ENCODE measurements at regions not wholly inside any gene's neighbourhood (a gene's known extent, or its start where the extent isn't known, plus 50 kb on each side); places are given as distances from the start of the nearest gene placed in this dataset.

GRCh38 chr6:10276106-10276505, 138.8 kb downstream of the TFAP2A start:
- H3K4me3 Mint-ChIP-seq, result no peak overlapping the region
- H3K36me3 Mint-ChIP-seq (ENCODE audit: low read depth), result no peaks in the 10 kb centered on the region
- no peak for ATAC-seq (replicated peaks)
- H3K27me3 Mint-ChIP-seq, result peaks cover 5% of the 10 kb centered on the region
- H3K9me3 Mint-ChIP-seq, result peaks cover 3% of the 10 kb centered on the region
- no peak overlapping the region for H3K27ac Mint-ChIP-seq
- no peaks in the 10 kb centered on the region for H3K4me1 Mint-ChIP-seq

DNA sequence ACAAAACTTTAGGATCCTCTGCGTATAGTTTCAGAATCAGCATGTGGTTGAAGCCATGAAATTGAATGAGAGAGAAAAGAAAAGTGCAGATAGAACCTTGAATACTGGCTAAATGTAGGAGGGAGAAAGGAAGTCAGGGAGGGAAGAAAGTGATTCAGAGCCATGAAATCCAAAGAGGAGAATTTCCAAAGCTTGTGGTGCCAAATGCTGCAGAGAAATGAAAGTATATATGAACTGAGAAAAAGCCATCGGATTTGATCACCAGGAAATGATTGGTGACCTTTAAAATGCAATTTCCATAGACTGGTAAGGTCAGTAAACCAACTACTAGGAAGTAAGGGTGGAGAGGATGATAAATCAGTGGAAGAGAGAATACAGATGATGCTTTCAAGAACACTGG, 142.3 kb downstream of the TFAP2A start:
- Mint-ChIP-seq H3K27ac (no peak overlapping the region), H3K9me3 (peaks cover 3% of the 10 kb centered on the region), H3K27me3 (peaks cover 5% of the 10 kb centered on the region), H3K36me3 (ENCODE audit: low read depth) (no peaks in the 10 kb centered on the region), H3K4me1 (no peaks in the 10 kb centered on the region), H3K4me3 (no peak overlapping the region)
- ATAC-seq (replicated peaks), result no peak

- Mint-ChIP-seq H3K4me1 (no peaks in the 10 kb centered on the region), H3K4me3 (no peak overlapping the region)
- no peak for ATAC-seq (replicated peaks)
These were observed 142.9 kb downstream of the TFAP2A start for GRCh38 chr6:10271982-10272381.

GRCh38 chr6:10269814-10270472, 144.9 kb downstream of the TFAP2A start:
- H3K27me3 Mint-ChIP-seq, result peaks cover 10% of the 10 kb centered on the region

More at GRCh38 chr6:10271982-10272381, 142.9 kb downstream of the TFAP2A start:
- Mint-ChIP-seq H3K27ac (no peak overlapping the region), H3K36me3 (ENCODE audit: low read depth) (no peaks in the 10 kb centered on the region), H3K9me3 (peaks cover 3% of the 10 kb centered on the region), H3K27me3 (peaks cover 5% of the 10 kb centered on the region)

DNA sequence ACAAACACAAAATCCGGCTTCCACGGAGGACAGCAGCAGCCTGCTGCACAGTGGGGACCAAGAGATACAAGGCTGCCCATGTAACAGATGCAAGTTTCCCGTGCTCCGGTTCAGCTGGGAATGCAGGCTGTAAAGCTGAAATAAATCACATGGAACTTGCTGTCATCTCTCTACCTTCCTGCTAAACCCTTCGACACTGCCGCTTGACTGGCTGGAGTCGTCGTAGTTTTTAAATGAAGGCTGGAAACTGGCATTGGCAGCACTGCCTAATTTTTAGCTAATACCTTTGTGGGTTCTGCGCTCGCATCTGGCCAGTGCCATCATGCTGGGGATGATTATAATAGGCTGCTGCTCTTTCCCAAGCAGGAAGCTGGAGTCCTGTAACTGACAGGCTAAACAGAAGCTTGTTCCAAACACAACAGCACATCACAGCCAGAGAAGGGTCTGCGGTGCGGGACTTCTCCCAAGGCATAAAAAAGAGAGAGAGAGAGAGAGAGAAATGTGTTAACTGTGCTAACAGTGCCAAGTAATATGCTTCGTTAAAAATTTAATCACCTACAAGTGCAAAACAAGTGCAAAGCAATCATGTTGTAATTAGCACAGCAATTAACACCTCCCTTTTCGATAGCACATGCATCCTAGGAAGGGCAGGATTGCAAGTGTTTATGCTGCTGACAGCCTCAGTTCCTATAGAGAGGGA, 146.1 kb downstream of the TFAP2A start:
- H3K9me3 Mint-ChIP-seq, result peaks cover 4% of the 10 kb centered on the region
- peaks cover 10% of the 10 kb centered on the region for H3K27me3 Mint-ChIP-seq
- H3K4me3 Mint-ChIP-seq, result no peak overlapping the region
- no peak overlapping the region for H3K27ac Mint-ChIP-seq
- no peaks in the 10 kb centered on the region for H3K36me3 Mint-ChIP-seq (ENCODE audit: low read depth)
- no peak for ATAC-seq (replicated peaks)
- H3K4me1 Mint-ChIP-seq, result no peaks in the 10 kb centered on the region

More at GRCh38 chr6:10269814-10270472, 144.9 kb downstream of the TFAP2A start:
- Mint-ChIP-seq H3K9me3 (peaks cover 5% of the 10 kb centered on the region), H3K27ac (no peak overlapping the region), H3K4me3 (no peak overlapping the region), H3K4me1 (no peaks in the 10 kb centered on the region), H3K36me3 (ENCODE audit: low read depth) (no peaks in the 10 kb centered on the region)
- ATAC-seq (replicated peaks), result no peak

- no peaks in the 10 kb centered on the region for H3K4me1 Mint-ChIP-seq
- no peak for ATAC-seq (replicated peaks)
- no peaks in the 10 kb centered on the region for H3K36me3 Mint-ChIP-seq (ENCODE audit: low read depth)
- H3K4me3 Mint-ChIP-seq, result no peak overlapping the region
- H3K9me3 Mint-ChIP-seq, result peaks cover 4% of the 10 kb centered on the region
- H3K27ac Mint-ChIP-seq, result no peak overlapping the region
- peaks cover 10% of the 10 kb centered on the region for H3K27me3 Mint-ChIP-seq
These were observed 146.8 kb downstream of the TFAP2A start for GRCh38 chr6:10268111-10268510.

DNA sequence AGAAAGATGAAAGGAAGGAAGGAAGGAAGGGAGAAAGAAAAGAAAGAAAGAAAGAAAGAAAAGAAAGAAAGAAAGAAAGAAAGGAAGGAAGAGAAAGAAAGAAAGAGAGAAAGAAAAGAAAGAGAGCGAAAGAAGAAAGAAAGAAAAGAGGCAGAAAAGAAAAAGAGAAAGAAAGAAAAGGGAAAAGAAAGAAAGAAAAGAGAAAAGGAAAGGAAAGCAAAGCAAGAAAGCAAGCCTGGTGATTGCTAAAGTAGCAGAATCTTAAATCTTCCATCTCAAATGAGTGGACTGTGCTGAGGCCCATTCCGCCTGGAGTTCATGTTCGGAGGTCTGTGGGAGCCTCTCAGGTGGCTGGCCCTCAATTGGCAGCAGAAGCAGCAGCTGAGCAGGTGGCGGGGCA, 148.4 kb downstream of the TFAP2A start:
- Mint-ChIP-seq H3K36me3 (ENCODE audit: low read depth) (no peaks in the 10 kb centered on the region), H3K9me3 (peaks cover 4% of the 10 kb centered on the region), H3K4me3 (no peak overlapping the region), H3K27me3 (peaks cover 5% of the 10 kb centered on the region), H3K27ac (no peak overlapping the region), H3K4me1 (no peaks in the 10 kb centered on the region)
- no peak for ATAC-seq (replicated peaks)

DNA sequence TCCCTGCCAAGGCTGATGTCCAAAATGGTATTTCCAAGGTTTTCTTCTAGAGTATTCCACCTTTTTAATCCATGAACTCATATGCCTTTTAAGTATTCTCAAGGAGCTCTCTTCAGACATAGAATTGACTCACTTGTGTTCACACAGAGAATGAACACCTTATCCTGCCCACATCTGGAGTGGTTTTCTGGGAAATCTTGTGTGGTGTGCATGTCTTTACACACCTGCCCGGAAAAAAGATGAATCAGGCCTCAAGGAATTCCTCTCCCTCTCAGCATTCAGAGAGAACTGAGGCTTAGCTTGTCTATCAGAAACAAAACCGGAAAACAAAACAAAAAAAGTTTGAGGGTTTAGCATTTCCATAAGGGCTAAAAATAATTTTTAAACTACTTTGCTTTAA, 148.8 kb downstream of the TFAP2A start:
- Mint-ChIP-seq H3K4me1 (no peaks in the 10 kb centered on the region), H3K4me3 (no peak overlapping the region), H3K27ac (no peak overlapping the region), H3K9me3 (peaks cover 4% of the 10 kb centered on the region), H3K27me3 (peaks cover 5% of the 10 kb centered on the region), H3K36me3 (ENCODE audit: low read depth) (no peaks in the 10 kb centered on the region)
- no peak for ATAC-seq (replicated peaks)

DNA sequence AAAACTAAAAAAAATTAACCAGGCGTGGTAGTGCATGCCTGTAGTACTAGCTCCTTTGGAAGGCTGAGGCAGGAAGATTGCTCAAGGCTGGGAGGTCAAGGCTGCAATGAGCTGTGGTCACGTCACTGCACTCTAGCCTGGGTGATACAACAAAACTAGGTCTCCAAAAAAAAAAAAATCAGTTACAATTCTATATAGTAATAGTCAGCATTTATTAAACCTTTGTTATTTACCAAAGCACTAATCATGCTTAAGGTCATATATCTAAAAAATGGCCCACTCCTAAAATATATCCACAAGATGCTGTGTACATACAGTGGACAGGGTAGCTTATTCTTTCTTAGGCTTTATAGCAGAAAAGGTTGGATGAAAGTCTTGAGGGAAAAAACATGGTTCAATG, 152.4 kb downstream of the TFAP2A start:
- Mint-ChIP-seq H3K27ac (no peak overlapping the region), H3K27me3 (peaks cover 5% of the 10 kb centered on the region), H3K4me3 (no peak overlapping the region), H3K9me3 (peaks cover 4% of the 10 kb centered on the region), H3K36me3 (ENCODE audit: low read depth) (no peaks in the 10 kb centered on the region), H3K4me1 (no peaks in the 10 kb centered on the region)
- no peak for ATAC-seq (replicated peaks)

DNA sequence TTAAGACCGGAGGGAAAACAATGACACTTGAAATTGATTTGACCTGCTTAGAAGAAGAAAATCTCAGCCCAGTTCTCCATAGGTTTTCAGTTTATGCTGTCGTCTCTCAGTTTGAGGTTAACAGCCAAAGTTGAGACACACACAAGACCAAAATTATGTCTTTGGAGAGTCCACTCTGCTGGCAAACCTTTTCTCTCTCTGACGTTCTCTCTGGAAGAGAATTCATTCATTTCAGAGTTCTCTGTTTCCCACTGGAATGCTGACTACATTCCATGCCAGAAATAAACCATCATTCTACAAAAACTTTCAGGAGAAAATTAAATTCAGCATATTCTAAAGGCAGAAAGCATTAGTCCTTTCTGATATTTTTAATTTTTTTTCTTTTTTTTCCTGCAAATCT, 155.2 kb downstream of the TFAP2A start:
- ATAC-seq (replicated peaks), result no peak

GRCh38 chr6:10258341-10258740, 156.5 kb downstream of the TFAP2A start:
- peaks cover 4% of the 10 kb centered on the region for H3K27me3 Mint-ChIP-seq
- no peak overlapping the region for H3K27ac Mint-ChIP-seq
- no peaks in the 10 kb centered on the region for H3K4me1 Mint-ChIP-seq
- H3K9me3 Mint-ChIP-seq, result peaks cover 3% of the 10 kb centered on the region
- no peak for ATAC-seq (replicated peaks)
- no peak overlapping the region for H3K4me3 Mint-ChIP-seq
- no peaks in the 10 kb centered on the region for H3K36me3 Mint-ChIP-seq (ENCODE audit: low read depth)

More for the DNA sequence above, 155.2 kb downstream of the TFAP2A start:
- Mint-ChIP-seq H3K9me3 (peaks cover 3% of the 10 kb centered on the region), H3K36me3 (ENCODE audit: low read depth) (no peaks in the 10 kb centered on the region), H3K4me3 (no peak overlapping the region), H3K27ac (no peak overlapping the region), H3K4me1 (no peaks in the 10 kb centered on the region), H3K27me3 (peaks cover 4% of the 10 kb centered on the region)

GRCh38 chr6:10256113-10256690, 158.7 kb downstream of the TFAP2A start:
- Mint-ChIP-seq H3K9me3 (peaks cover 3% of the 10 kb centered on the region), H3K4me3 (no peak overlapping the region)

DNA sequence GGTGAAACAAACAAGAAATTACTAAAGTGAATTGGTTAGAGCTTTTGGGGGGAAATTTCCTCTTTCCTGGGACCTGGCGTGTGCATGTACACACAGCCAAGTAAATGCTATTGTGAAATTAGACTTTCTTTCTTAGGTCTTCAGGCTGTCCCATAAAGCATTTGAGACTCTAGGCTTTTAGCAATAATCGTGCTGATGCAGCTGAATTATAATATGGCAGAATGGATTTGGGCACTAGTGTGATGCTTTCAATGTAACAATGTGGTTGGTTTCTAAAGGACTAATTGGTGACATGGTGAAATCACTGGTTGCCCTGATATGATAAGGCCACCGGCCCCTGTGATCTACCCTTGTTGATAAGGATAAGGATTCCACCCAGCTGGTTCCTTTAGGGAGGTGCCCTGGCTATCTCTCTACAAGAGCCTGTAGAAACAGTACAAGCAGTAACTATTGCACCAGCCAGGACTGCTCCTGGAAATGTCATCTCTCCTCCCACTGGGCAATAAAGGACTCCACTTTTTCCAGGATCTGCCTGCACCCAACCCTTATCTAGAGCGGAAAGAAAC, 164.1 kb downstream of the TFAP2A start:
- H3K9me3 Mint-ChIP-seq, result peaks cover 5% of the 10 kb centered on the region
- no peaks in the 10 kb centered on the region for H3K4me1 Mint-ChIP-seq
- no peaks in the 10 kb centered on the region for H3K36me3 Mint-ChIP-seq (ENCODE audit: low read depth)
- H3K4me3 Mint-ChIP-seq, result no peak overlapping the region
- H3K27me3 Mint-ChIP-seq, result peaks cover 15% of the 10 kb centered on the region
- no peak for ATAC-seq (replicated peaks)
- H3K27ac Mint-ChIP-seq, result no peak overlapping the region

More at GRCh38 chr6:10256113-10256690, 158.7 kb downstream of the TFAP2A start:
- Mint-ChIP-seq H3K27ac (no peak overlapping the region), H3K4me1 (no peaks in the 10 kb centered on the region), H3K36me3 (ENCODE audit: low read depth) (no peaks in the 10 kb centered on the region), H3K27me3 (peaks cover 10% of the 10 kb centered on the region)
- ATAC-seq (replicated peaks), result no peak

DNA sequence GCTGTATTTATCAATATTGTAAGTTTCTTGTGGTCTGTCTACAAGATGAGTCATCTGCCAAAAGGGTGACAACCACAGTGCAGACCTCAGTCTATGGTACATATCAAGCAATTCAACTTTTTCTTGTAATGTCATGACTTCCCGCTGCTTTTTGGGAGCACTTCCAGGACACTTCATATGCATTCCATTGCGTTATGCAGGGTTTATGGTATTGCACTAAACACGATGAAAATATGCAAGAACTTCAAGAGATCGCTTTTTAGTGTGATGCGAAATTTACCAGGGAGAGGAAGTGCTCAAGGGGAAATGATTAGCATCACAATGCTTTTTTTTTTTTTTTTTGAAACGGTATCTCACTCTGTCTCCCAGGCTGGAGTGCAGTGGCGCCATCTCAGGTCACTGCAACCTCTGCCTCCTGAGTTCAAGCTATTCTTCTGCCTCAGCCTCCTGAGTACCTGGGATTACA, 166.5 kb downstream of the TFAP2A start:
- no peaks in the 10 kb centered on the region for H3K36me3 Mint-ChIP-seq (ENCODE audit: low read depth)
- no peak overlapping the region for H3K4me3 Mint-ChIP-seq
- peaks cover 5% of the 10 kb centered on the region for H3K9me3 Mint-ChIP-seq
- ATAC-seq (replicated peaks), result no peak
- H3K27me3 Mint-ChIP-seq, result peaks cover 15% of the 10 kb centered on the region
- no peak overlapping the region for H3K27ac Mint-ChIP-seq
- H3K4me1 Mint-ChIP-seq, result no peaks in the 10 kb centered on the region

Data from activated T-helper 17 cell treated with anti-CD3 and anti-CD28 coated beads, Interleukin-2, amount 50 U/mL, for 72 hours (primary cell).